ENCODE measurements at regions not wholly inside any gene's neighbourhood (a gene's known extent, or its start where the extent isn't known, plus 50 kb on each side); places are given as distances from the start of the nearest gene placed in this dataset.

DNA sequence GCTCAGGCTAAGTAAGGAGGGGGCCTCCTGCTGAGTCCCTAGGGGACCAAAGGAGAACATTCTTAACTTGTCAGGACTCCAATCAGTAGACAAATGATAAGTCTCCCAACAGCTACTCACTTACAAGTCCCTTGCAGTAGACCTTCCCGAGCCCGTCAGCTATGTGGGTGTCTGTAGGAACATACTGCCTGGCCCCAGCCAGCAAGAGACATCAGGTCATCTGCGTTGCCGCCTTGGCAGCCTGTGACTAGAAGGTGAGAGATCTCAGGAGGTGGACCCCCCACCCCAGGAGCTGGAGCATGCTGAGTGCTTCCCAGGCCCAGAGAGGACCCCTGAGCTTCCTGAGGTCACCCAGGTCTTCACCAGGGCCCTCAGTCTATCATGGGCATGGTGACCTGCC is 250.5 kb downstream of the C1orf94 start:
- TF ChIP-seq POLR2A (IDR thresholded peaks at IDR 0.05) (no peak), EP300 (IDR thresholded peaks at IDR 0.05) (no peak)
- TF ChIP-seq, protein P1, sequence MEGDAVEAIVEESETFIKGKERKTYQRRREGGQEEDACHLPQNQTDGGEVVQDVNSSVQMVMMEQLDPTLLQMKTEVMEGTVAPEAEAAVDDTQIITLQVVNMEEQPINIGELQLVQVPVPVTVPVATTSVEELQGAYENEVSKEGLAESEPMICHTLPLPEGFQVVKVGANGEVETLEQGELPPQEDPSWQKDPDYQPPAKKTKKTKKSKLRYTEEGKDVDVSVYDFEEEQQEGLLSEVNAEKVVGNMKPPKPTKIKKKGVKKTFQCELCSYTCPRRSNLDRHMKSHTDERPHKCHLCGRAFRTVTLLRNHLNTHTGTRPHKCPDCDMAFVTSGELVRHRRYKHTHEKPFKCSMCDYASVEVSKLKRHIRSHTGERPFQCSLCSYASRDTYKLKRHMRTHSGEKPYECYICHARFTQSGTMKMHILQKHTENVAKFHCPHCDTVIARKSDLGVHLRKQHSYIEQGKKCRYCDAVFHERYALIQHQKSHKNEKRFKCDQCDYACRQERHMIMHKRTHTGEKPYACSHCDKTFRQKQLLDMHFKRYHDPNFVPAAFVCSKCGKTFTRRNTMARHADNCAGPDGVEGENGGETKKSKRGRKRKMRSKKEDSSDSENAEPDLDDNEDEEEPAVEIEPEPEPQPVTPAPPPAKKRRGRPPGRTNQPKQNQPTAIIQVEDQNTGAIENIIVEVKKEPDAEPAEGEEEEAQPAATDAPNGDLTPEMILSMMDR (IDR thresholded peaks at IDR 0.05) = no peak
